A172 (cell line): ENCODE measurements at regions not wholly inside any gene's neighbourhood (a gene's known extent, or its start where the extent isn't known, plus 50 kb on each side); places are given as distances from the start of the nearest gene placed in this dataset.

Experiments
- DNase-seq: peaks from one replicate; pipeline ENCODE4 v3.0.0-alpha.2; 2015; ENCODE audit warnings: low spot score

- DNase-seq, result no peak
These were observed 115.3 kb upstream of the PLEKHA5 start for GRCh38 chr12:19014240-19014639.

- DNase-seq, result no peak
These were observed 114.2 kb upstream of the PLEKHA5 start for GRCh38 chr12:19015285-19015684.

- peak; percentile 64 for DNase-seq
These were observed 111.1 kb upstream of the PLEKHA5 start for GRCh38 chr12:19018302-19018970.

- no peak for DNase-seq
These were observed 108.3 kb upstream of the PLEKHA5 start for GRCh38 chr12:19021240-19021639.

GRCh38 chr12:19021646-19022045, 107.9 kb upstream of the PLEKHA5 start:
- DNase-seq, result no peak

- DNase-seq, result no peak
These were observed 104.0 kb upstream of the PLEKHA5 start for GRCh38 chr12:19025582-19025981.

GRCh38 chr12:19026034-19026433, 103.5 kb upstream of the PLEKHA5 start:
- no peak for DNase-seq

- DNase-seq, result no peak
These were observed 102.7 kb upstream of the PLEKHA5 start for GRCh38 chr12:19026614-19027488.

GRCh38 chr12:19030180-19030579, 99.4 kb upstream of the PLEKHA5 start:
- no peak for DNase-seq

GRCh38 chr12:19030603-19031002, 98.9 kb upstream of the PLEKHA5 start:
- no peak for DNase-seq

GRCh38 chr12:19031032-19031431, 98.5 kb upstream of the PLEKHA5 start:
- peak; percentile 92 for DNase-seq

- no peak for DNase-seq
These were observed 96.7 kb upstream of the PLEKHA5 start for GRCh38 chr12:19032826-19033225.

GRCh38 chr12:19033244-19033643, 96.3 kb upstream of the PLEKHA5 start:
- DNase-seq, result no peak

- no peak for DNase-seq
These were observed 94.6 kb upstream of the PLEKHA5 start for GRCh38 chr12:19034937-19035336.

- no peak for DNase-seq
These were observed 94.0 kb upstream of the PLEKHA5 start for GRCh38 chr12:19035536-19035935.

GRCh38 chr12:19036673-19037357, 92.7 kb upstream of the PLEKHA5 start:
- DNase-seq, result peak; percentile 10

GRCh38 chr12:19038209-19038608, 91.3 kb upstream of the PLEKHA5 start:
- DNase-seq, result no peak

GRCh38 chr12:19039515-19039914, 90.0 kb upstream of the PLEKHA5 start:
- no peak for DNase-seq

- DNase-seq, result no peak
These were observed 87.3 kb upstream of the PLEKHA5 start for GRCh38 chr12:19042221-19042620.

GRCh38 chr12:19044430-19044829, 85.1 kb upstream of the PLEKHA5 start:
- DNase-seq, result no peak

GRCh38 chr12:19044891-19045290, 84.6 kb upstream of the PLEKHA5 start:
- DNase-seq, result no peak

GRCh38 chr12:19045426-19045825, 84.1 kb upstream of the PLEKHA5 start:
- no peak for DNase-seq

GRCh38 chr12:19048943-19049342, 80.6 kb upstream of the PLEKHA5 start:
- DNase-seq, result peak; percentile 55
